Glomerular endothelial cell (primary cell): ENCODE measurements at regions not wholly inside any gene's neighbourhood (a gene's known extent, or its start where the extent isn't known, plus 50 kb on each side); places are given as distances from the start of the nearest gene placed in this dataset.

ENCODE experiments used
- DNase-seq: peaks from one replicate; pipeline ENCODE4 v3.0.0-alpha.2; 2011; ENCODE audit warnings: low read depth, low spot score; ENCODE audit errors: extremely low read depth

DNA sequence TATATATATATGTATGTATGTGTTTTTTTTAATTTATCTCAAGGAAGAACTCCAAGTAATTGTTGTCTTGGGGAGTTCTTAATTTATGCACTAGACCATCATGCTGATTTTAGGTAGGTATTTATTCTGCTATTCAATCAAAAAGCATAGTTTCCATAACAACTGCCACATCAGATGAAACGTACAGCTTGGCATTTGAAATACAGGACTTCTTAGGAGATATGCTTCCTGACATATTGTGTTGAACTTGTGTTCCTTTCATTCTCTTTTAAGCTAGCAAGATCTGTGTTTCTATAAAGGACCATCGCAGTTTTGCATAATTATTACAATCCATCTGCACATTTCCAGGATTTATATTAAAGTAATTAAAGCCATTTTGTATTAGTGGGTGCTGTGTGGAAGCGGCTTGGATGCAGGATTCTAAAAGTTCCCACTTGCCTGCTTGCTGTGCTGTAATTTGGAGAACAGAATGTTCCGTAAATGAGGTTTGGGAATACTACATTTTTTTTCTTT lies 343.5 kb upstream of the FANCL start:
- DNase-seq, result no peak

GRCh38 chr2:58578276-58578675 lies 337.2 kb upstream of the FANCL start:
- DNase-seq, result no peak

DNA sequence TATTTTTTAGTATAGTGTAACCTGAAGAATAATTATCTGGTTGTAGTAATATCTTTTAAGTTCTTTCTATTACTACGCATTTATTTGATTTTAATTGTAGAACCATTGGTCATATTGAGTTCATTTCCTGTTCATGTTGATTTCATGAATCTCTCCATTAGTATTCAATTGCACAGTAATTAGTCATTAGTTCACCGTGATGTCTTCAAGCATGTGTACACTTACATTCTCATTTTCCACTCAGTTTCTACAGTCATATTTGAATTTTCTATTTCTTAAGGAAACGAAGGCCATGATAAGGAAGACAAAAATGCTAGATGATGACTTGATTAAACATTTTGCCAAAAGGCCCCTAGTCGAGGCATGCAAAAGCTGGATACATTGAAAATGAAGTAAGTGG lies 333.7 kb upstream of the FANCL start:
- no peak for DNase-seq

DNA sequence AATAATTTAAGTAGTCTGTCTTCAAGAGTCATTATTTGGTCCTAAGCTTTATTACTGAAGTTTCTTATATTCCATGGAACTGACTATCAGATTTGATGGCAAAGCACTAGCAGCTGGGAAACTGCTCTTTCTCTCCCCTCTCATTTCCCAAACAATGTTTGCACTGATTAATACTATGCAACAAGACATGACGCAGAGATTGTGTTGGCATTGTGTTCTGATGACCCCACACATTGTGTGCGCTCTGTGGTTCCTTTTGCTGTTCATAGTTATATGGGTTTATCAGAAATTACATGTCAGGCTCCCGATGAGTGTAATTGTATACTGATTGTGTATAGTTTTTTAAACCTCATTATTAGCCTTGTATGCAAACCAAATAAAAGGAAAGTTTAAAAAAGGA lies 331.6 kb upstream of the FANCL start:
- no peak for DNase-seq

GRCh38 chr2:58571181-58571852 lies 330.2 kb upstream of the FANCL start:
- peak; percentile 80 for DNase-seq

GRCh38 chr2:58569475-58570185 lies 328.5 kb upstream of the FANCL start:
- DNase-seq, result no peak

- no peak for DNase-seq
Observed at GRCh38 chr2:58568901-58569300, 327.8 kb upstream of the FANCL start.

GRCh38 chr2:58562276-58562675 lies 321.2 kb upstream of the FANCL start:
- DNase-seq, result no peak

DNA sequence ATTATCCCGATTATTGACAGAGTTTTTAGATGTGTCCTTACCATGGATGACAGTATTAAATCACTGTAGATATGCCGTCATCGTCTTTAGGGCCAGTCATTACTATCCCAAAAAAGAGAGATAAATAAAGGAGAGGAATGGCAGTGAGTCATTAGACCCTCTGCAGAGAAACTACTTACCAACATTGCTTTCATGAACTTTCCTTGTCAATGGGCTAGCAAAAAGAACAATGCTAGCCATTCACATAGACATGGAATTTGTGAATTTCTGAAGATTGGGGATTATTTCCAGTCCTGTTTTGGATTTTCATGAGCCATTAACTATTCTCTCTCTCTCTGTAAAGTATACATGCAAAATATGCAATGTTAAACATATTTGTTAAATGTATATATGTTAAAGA lies 319.4 kb upstream of the FANCL start:
- no peak for DNase-seq

- DNase-seq, result no peak
Observed at GRCh38 chr2:58558881-58559280, 317.8 kb upstream of the FANCL start.

GRCh38 chr2:58557176-58557575 lies 316.1 kb upstream of the FANCL start:
- no peak for DNase-seq

DNA sequence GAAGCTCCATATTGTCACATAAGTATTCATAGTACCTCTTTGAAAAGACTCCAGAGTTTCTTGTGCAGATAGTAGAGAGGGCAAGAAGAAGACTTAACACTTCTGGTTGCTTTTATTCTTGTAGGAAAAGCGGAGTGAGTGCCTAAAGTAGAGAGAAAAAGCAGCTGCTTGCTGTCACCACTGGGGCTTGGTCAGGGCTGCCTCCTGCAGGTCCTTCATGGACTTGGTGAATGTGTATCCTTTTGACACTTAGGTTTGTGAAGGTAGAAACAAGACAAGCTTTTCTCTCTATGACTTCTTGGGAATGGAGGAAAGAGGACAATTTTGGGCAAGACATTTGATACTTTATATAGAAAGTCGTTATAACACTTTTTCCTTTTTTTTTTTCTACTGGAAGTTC lies 312.8 kb upstream of the FANCL start:
- no peak for DNase-seq

- DNase-seq, result no peak
Observed at GRCh38 chr2:58553522-58553921, 312.4 kb upstream of the FANCL start.

DNA sequence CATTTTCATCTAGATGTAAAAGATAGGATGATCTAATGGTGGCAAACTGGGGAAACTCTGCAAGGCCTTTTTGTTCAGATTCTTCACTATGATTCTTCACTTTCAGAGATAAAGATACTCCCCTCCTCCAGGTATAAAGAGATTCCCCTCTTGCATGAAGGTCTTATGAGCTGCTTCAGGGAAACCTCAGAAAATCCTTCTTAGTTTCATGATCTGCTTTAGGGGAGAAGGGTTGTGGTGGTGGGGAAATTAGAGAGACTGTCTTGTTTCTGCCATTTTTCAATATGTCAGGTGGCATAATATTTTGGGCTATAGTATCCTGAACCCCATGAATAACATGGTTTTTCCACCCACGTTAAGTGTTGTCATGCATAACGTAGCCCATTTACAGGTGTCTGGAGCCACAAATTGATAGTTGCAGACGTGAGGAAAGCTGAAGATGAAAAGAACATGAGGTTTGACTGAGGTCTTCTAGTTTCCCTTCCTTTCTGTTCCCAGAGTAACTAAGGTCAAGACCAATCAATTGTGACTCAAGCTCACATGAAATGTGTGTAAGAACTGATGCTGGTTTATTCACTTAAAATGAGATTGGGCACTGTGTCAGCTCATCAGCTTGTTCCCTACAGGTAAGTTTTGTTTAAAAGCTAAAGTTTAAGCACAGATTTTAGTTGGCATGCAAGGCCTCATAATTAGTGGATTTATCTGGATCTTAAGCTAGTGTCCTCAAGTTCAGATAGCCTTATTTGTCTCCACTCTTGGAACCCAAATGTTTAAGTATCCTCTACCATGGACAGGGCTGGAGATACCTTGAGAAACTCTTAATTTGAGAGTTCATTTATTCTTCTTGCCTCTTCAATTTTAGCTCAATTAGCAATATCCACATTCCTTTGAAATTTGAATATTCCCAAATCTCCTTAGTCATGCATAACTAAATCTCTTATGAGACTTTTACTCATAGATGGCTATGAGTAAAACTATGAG lies 304.5 kb upstream of the FANCL start:
- no peak for DNase-seq

DNA sequence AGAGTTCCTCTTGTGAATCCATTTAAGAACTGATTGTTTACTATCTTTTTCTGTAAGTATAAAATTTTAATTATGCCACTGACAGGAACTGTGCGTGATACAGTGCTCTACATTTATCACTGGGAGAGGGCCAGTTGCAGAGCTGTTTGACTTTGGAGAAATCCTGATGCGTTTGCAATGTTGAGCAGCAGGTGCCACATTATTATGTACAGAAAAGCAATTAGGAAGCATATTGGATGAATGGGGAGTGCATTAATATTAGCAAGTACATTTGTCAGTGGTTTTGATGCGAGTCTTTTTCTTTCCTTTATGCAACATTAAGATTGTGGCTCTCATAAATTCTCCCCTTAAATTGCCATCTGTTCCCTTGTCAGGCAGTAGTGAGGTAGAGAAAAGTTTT lies 302.3 kb upstream of the FANCL start:
- DNase-seq, result no peak

GRCh38 chr2:58541511-58541910 lies 300.4 kb upstream of the FANCL start:
- DNase-seq, result no peak

GRCh38 chr2:58540681-58541080 lies 299.6 kb upstream of the FANCL start:
- no peak for DNase-seq

GRCh38 chr2:58539973-58540372 lies 298.8 kb upstream of the FANCL start:
- DNase-seq, result no peak

DNA sequence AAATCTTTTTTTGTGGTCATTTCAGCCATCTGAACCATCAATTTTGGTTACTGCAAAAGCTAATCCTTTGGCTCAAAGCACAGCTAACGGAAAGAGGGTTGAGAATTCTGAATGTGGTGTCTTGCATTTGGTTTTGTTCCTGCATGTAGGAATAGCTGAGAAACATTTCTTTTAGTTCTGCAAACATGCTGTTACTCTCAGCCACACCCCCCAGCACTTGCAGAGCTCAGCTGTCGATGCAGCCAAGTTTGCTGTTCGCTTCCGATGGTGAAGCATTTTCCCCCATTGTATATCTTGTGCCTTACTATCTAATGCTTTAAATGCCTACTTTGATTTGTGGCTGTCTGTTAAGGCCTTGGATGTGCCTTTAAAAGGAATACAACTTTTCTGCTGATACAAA lies 294.9 kb upstream of the FANCL start:
- DNase-seq, result no peak

- DNase-seq, result no peak
Observed at GRCh38 chr2:58535182-58535581, 294.1 kb upstream of the FANCL start.

GRCh38 chr2:58533376-58533775 lies 292.3 kb upstream of the FANCL start:
- DNase-seq, result no peak
